Left lung (tissue), 4 donors: ENCODE measurements at regions not wholly inside any gene's neighbourhood (a gene's known extent, or its start where the extent isn't known, plus 50 kb on each side); places are given as distances from the start of the nearest gene placed in this dataset.

ENCODE experiments used
- ATAC-seq: fragments of 200-7000 bp; cut with Tn5 transposase; one replicate; pipeline ENCODE4 v1.9.1; 2020; ENCODE audit warnings: moderate library complexity
- DNase-seq, 4 donors: peaks; one replicate each; pipeline ENCODE4 v3.0.0-alpha.2; 2013 to 2020
- H3K27ac ChIP-seq, 2 donors: fragments of 200-600 bp; sonication (generic) in 1 of 2; one replicate each; pipeline versions ENCODE4 v1.5.0 to v1.8.0; 2020 to 2021
- H3K27me3 ChIP-seq, 2 donors: fragments of 200-600 bp; sonication (generic) in 1 of 2; one replicate each; pipeline versions ENCODE4 v1.5.0 to v1.8.0; 2020 to 2021
- H3K36me3 ChIP-seq, 2 donors: fragments of 200-600 bp; sonication (generic) in 1 of 2; one replicate each; pipeline versions ENCODE4 v1.5.0 to v1.8.0; 2020 to 2021
- H3K4me1 ChIP-seq, 2 donors: fragments of 200-600 bp; one replicate each; pipeline ENCODE4 v1.8.0; 2021
- H3K4me3 ChIP-seq, 2 donors: fragments of 200-600 bp; sonication (generic) in 1 of 2; one replicate each; pipeline versions ENCODE4 v1.5.0 to v1.8.0; 2020 to 2021; ENCODE audit warnings: mild to moderate bottlenecking in 1 of 2
- H3K9me3 ChIP-seq, 2 donors: fragments of 200-600 bp; sonication (generic) in 1 of 2; one replicate each; pipeline versions ENCODE4 v1.5.0 to v1.8.0; 2020 to 2021
- CTCF ChIP-seq, 2 donors: fragments of 200-600 bp; sonication (generic) in 1 of 2; IDR thresholded peaks; one replicate each; pipeline versions ENCODE4 v1.5.0 to v1.8.0; 2021; ENCODE audit warnings: antibody characterized with exemption in 2 of 2
- intact Hi-C, 2 donors: fragments of 100-400 bp; cut with DNase I; formaldehyde crosslinking; loops; one replicate each; pipeline versions ENCODE4 v1.11.2 to v1.14.2; 2022
- donor health status: DM: no; HTN: yes; CAD: no.
- donor health status: DM: no; HTN: no; CAD: no.

- DNase-seq, result no peak
- H3K9me3 ChIP-seq, result no peaks in the 10 kb centered on the region
- H3K4me3 ChIP-seq, result no peak overlapping the region
- H3K4me1 ChIP-seq, result no peaks in the 10 kb centered on the region
- TF ChIP-seq CTCF (IDR thresholded peaks at IDR 0.05), result no peak
- H3K36me3 ChIP-seq, result no peaks in the 10 kb centered on the region
- no peaks in the 10 kb centered on the region for H3K27me3 ChIP-seq
- intact Hi-C loops, result no loop called here
- no peak for ATAC-seq
- H3K27ac ChIP-seq, result no peak overlapping the region
Measured at GRCh38 chr3:159128628-159129027, 326.8 kb downstream of the MFSD1 start.

- H3K4me3 ChIP-seq, result no peak overlapping the region
- no peaks in the 10 kb centered on the region for H3K4me1 ChIP-seq
- no peaks in the 10 kb centered on the region for H3K9me3 ChIP-seq
- no peak overlapping the region for H3K27ac ChIP-seq
- no peaks in the 10 kb centered on the region for H3K27me3 ChIP-seq
- DNase-seq (no peak), ATAC-seq (no peak)
- no peak for TF ChIP-seq CTCF (IDR thresholded peaks at IDR 0.05)
- H3K36me3 ChIP-seq, result no peaks in the 10 kb centered on the region
- intact Hi-C loops, result no loop called here
Measured at GRCh38 chr3:159130108-159130507, 328.3 kb downstream of the MFSD1 start.

GRCh38 chr3:159131376-159131775, 329.5 kb downstream of the MFSD1 start:
- Histone ChIP-seq H3K4me3 (no peak overlapping the region), H3K27ac (no peak overlapping the region), H3K27me3 (no peaks in the 10 kb centered on the region), H3K4me1 (no peaks in the 10 kb centered on the region), H3K9me3 (no peaks in the 10 kb centered on the region), H3K36me3 (no peaks in the 10 kb centered on the region)
- intact Hi-C loops, result no loop called here
- TF ChIP-seq CTCF (IDR thresholded peaks at IDR 0.05), result no peak
- DNase-seq (no peak), ATAC-seq (no peak)

GRCh38 chr3:159137949-159138348, 336.1 kb downstream of the MFSD1 start:
- TF ChIP-seq CTCF (IDR thresholded peaks at IDR 0.05), result no peak
- Histone ChIP-seq H3K4me1 (no peaks in the 10 kb centered on the region), H3K36me3 (no peaks in the 10 kb centered on the region), H3K27ac (no peak overlapping the region), H3K4me3 (no peak overlapping the region), H3K9me3 (no peaks in the 10 kb centered on the region), H3K27me3 (no peaks in the 10 kb centered on the region)
- DNase-seq, result no peak
- ATAC-seq, result no peak
- intact Hi-C loops, result no loop called here

GRCh38 chr3:159139326-159139725, 337.5 kb downstream of the MFSD1 start:
- no peaks in the 10 kb centered on the region for H3K9me3 ChIP-seq
- no peaks in the 10 kb centered on the region for H3K36me3 ChIP-seq
- H3K27me3 ChIP-seq, result no peaks in the 10 kb centered on the region
- no peak overlapping the region for H3K27ac ChIP-seq
- ATAC-seq, result no peak
- no peak overlapping the region for H3K4me3 ChIP-seq
- no peak for TF ChIP-seq CTCF (IDR thresholded peaks at IDR 0.05)
- no peak for DNase-seq
- no peaks in the 10 kb centered on the region for H3K4me1 ChIP-seq
- intact Hi-C loops, result no loop called here
